OCI-LY1 (cell line): ENCODE measurements at regions not wholly inside any gene's neighbourhood (a gene's known extent, or its start where the extent isn't known, plus 50 kb on each side); places are given as distances from the start of the nearest gene placed in this dataset.

Experiments used
- H2AFZ ChIP-seq: fragments of 200-600 bp; sonication (generic), shearing (Covaris generic); 2 replicates; pipeline ENCODE4 v1.6.0; 2014; ENCODE audit warnings: antibody characterized with exemption, mild to moderate bottlenecking, low read length
- H3F3A ChIP-seq: fragments of 200-600 bp; sonication (generic), shearing (Covaris generic); 2 replicates; pipeline ENCODE4 v1.6.0; 2014; ENCODE audit warnings: mild to moderate bottlenecking, antibody characterized with exemption, low read length, moderate library complexity; ENCODE audit not compliant: insufficient read depth
- H3K27ac ChIP-seq: fragments of 200-600 bp; sonication (generic); 2 replicates; pipeline ENCODE4 v1.5.1; 2014; ENCODE audit warnings: low read length, mixed run types, mild to moderate bottlenecking, low read depth; ENCODE audit not compliant: poor library complexity, severe bottlenecking
- H3K27me3 ChIP-seq: fragments of 200-600 bp; sonication (generic); 2 replicates; pipeline ENCODE4 v1.6.0; 2014; ENCODE audit warnings: antibody characterized with exemption, mild to moderate bottlenecking, low read length, moderate library complexity; ENCODE audit not compliant: insufficient read depth
- H3K36me3 ChIP-seq: fragments of 200-600 bp; sonication (generic); 2 replicates; pipeline ENCODE4 v1.6.1; 2014; ENCODE audit warnings: mild to moderate bottlenecking, antibody characterized with exemption, low read length, moderate library complexity, mixed read lengths; ENCODE audit not compliant: insufficient read depth
- H3K4me1 ChIP-seq: fragments of 200-600 bp; sonication (generic); 2 replicates; pipeline ENCODE4 v1.5.1; 2014; ENCODE audit warnings: mild to moderate bottlenecking, low read length, moderate library complexity; ENCODE audit not compliant: insufficient read depth, severe bottlenecking
- H3K4me2 ChIP-seq: fragments of 200-600 bp; sonication (generic), shearing (Covaris generic); 2 replicates; pipeline ENCODE4 v1.6.1; 2014; ENCODE audit warnings: low read length
- H3K4me3 ChIP-seq: fragments of 200-600 bp; sonication (generic); 2 replicates; pipeline ENCODE4 v1.5.1; 2014; ENCODE audit warnings: low read length, low read depth, mild to moderate bottlenecking, mixed read lengths; ENCODE audit not compliant: poor library complexity, severe bottlenecking
- H3K79me2 ChIP-seq: fragments of 200-600 bp; shearing (Covaris generic); 2 replicates; pipeline ENCODE4 v1.6.1; 2016; ENCODE audit warnings: mixed run types, low read length, mixed read lengths; ENCODE audit not compliant: insufficient read depth
- H3K9ac ChIP-seq: fragments of 200-600 bp; sonication (generic), shearing (Covaris generic); 2 replicates; pipeline ENCODE4 v1.6.1; 2014; ENCODE audit warnings: mild to moderate bottlenecking, low read length, mixed read lengths
- H3K9me2 ChIP-seq: fragments of 200-600 bp; sonication (generic), shearing (Covaris generic); 2 replicates; pipeline ENCODE4 v1.6.1; 2014; ENCODE audit warnings: low read depth, mild to moderate bottlenecking, low read length, mixed read lengths
- H3K9me3 ChIP-seq: fragments of 200-600 bp; shearing (Covaris generic); 2 replicates; pipeline ENCODE4 v1.6.1; 2014; ENCODE audit warnings: low read length, mixed read lengths
- H4K20me1 ChIP-seq: fragments of 200-600 bp; sonication (generic), shearing (Covaris generic); 2 replicates; pipeline ENCODE4 v1.6.0; 2016; ENCODE audit warnings: mild to moderate bottlenecking, low read length; ENCODE audit not compliant: insufficient read depth
- EZH2 ChIP-seq: fragments of 200-600 bp; sonication (generic), shearing (Covaris generic); IDR thresholded peaks from 2 replicates; pipeline ENCODE4 v1.8.0; 2017; ENCODE audit warnings: borderline replicate concordance, mixed run types, mild to moderate bottlenecking, antibody characterized with exemption, low read length, moderate library complexity, mixed read lengths
- TF ChIP-seq, protein P1 (sequence below): fragments of 200-600 bp; sonication (generic), shearing (Covaris generic); IDR thresholded peaks from 2 replicates; pipeline ENCODE4 v1.5.1; 2017; ENCODE audit warnings: mild to moderate bottlenecking, antibody characterized with exemption, low read length, moderate library complexity, mixed read lengths

DNA sequence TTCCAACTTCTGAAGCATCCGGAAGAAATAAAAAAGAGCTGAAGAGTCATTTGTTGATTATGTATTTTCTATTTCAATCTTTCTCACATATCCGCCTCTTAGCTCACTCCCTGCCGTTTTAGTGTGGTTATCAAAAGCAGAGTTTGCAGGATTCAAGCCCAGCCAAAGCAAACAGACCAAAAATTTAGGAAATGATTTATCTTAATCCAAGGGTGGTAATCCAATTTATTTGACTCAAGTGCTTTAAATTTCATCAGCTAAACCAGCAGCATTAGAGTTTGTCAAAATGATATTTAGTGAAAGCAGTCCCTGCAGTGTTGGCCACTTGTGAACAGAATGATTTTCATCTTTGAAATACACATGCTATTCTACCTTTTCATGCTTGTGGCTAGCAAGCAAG, 129.3 kb upstream of the CCDC68 start:
- Histone ChIP-seq H2AFZ (no peak overlapping the region), H3K4me2 (no peak overlapping the region), H3K4me1 (no peaks in the 10 kb centered on the region), H3F3A (no peaks in the 10 kb centered on the region), H4K20me1 (no peaks in the 10 kb centered on the region), H3K4me3 (no peak overlapping the region), H3K27ac (no peak overlapping the region), H3K9me2 (no peaks in the 10 kb centered on the region), H3K9me3 (no peaks in the 10 kb centered on the region), H3K36me3 (no peaks in the 10 kb centered on the region), H3K27me3 (no peaks in the 10 kb centered on the region), H3K79me2 (no peaks in the 10 kb centered on the region), H3K9ac (no peak overlapping the region)
- TF ChIP-seq EZH2, result no peak
- TF ChIP-seq, protein P1, sequence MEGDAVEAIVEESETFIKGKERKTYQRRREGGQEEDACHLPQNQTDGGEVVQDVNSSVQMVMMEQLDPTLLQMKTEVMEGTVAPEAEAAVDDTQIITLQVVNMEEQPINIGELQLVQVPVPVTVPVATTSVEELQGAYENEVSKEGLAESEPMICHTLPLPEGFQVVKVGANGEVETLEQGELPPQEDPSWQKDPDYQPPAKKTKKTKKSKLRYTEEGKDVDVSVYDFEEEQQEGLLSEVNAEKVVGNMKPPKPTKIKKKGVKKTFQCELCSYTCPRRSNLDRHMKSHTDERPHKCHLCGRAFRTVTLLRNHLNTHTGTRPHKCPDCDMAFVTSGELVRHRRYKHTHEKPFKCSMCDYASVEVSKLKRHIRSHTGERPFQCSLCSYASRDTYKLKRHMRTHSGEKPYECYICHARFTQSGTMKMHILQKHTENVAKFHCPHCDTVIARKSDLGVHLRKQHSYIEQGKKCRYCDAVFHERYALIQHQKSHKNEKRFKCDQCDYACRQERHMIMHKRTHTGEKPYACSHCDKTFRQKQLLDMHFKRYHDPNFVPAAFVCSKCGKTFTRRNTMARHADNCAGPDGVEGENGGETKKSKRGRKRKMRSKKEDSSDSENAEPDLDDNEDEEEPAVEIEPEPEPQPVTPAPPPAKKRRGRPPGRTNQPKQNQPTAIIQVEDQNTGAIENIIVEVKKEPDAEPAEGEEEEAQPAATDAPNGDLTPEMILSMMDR, result no peak

DNA sequence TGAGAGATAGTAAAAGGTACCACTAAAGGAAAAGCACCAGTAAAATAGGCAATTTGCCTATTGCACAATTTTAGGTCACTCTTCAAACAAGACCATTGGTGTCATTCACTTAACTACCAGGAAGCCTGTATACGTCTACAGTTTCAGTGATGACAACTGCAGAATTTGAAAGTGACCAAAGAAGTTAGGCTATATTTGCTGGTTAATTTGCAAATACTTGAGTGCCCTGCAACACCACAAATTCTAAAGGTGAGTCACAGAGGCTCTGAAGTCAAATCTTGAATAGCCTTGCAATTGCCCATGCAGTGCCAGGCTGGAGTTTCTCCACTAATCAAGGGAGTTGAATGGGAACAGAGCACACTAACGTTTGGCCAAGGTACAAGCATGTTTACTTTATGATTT, 128.7 kb upstream of the CCDC68 start:
- Histone ChIP-seq H3K4me3 (no peak overlapping the region), H3K27me3 (no peaks in the 10 kb centered on the region), H3K9me3 (no peaks in the 10 kb centered on the region), H3K27ac (no peak overlapping the region), H3K79me2 (no peaks in the 10 kb centered on the region), H4K20me1 (no peaks in the 10 kb centered on the region), H3F3A (no peaks in the 10 kb centered on the region), H3K4me1 (no peaks in the 10 kb centered on the region), H3K9me2 (no peaks in the 10 kb centered on the region), H2AFZ (no peak overlapping the region), H3K36me3 (no peaks in the 10 kb centered on the region), H3K9ac (no peak overlapping the region), H3K4me2 (no peak overlapping the region)
- TF ChIP-seq, protein P1, result no peak
- no peak for TF ChIP-seq EZH2

DNA sequence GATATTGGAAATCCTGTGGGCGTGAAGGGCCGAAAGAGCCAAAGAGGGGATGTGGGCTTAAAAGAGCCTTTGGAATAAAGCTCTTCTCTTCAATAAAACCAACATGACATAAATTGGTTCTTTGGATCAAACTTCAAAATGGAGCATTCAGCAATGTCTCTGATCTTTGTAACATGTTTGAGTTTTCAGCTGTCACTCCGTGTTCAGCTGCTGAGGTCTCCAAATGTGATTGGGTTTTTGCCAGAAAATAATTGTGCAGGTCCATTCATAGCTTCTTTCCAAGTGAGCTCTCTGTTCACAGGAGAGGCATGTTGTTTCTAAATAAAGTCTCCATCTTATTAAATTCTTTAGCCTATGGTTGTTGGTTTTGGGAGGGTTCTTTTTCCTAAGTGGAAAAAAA, 127.6 kb upstream of the CCDC68 start:
- H2AFZ ChIP-seq, result no peak overlapping the region
- no peaks in the 10 kb centered on the region for H4K20me1 ChIP-seq
- no peaks in the 10 kb centered on the region for H3K9me3 ChIP-seq
- H3K27me3 ChIP-seq, result no peaks in the 10 kb centered on the region
- no peaks in the 10 kb centered on the region for H3K4me1 ChIP-seq
- H3K27ac ChIP-seq, result no peak overlapping the region
- H3F3A ChIP-seq, result no peaks in the 10 kb centered on the region
- H3K9ac ChIP-seq, result no peak overlapping the region
- no peaks in the 10 kb centered on the region for H3K9me2 ChIP-seq
- H3K36me3 ChIP-seq, result no peaks in the 10 kb centered on the region
- H3K79me2 ChIP-seq, result no peaks in the 10 kb centered on the region
- TF ChIP-seq EZH2, result no peak
- TF ChIP-seq, protein P1, result no peak
- H3K4me3 ChIP-seq, result no peak overlapping the region
- no peak overlapping the region for H3K4me2 ChIP-seq
